ENCODE measurements at regions not wholly inside any gene's neighbourhood (a gene's known extent, or its start where the extent isn't known, plus 50 kb on each side); places are given as distances from the start of the nearest gene placed in this dataset.

DNA sequence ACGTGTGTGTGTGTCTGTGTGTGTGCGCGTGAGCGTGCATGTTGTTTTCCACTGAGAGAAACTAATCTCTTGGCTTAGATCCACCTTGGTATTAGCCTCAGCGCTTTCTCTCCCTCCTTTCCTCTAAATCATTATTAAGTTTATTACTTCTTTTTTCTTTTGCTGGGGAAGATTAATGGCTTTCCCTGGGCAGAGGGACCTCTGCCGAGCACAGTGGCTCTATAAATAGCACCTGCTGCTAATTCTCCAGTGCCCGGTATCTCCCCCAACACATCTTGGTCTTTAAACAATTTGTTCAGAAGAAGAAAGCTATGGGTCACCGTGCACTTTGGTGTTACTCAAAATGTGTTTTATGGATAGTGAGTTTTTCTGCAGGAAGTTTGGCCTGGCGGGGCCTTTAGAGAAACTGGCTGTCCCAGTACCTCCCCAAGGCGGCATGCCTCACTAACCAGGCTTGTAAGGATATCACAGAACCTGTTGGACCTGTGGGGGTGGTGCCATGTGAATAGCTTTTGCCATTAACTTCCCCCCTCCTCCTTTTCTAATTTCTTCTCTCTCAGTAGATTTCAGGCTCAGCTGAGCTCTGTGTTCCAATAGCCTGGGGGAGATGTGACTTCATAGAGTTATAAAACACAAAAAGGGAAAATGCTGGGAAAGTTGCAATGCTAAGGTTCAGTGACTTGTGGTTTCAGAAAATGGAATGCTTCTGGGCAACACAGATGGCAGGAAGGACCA is 70.1 kb upstream of the RAB11FIP2 start:
- TF ChIP-seq POLR2A (IDR thresholded peaks at IDR 0.05) (no peak), EP300 (IDR thresholded peaks at IDR 0.05) (no peak)
